ENCODE measurements at regions not wholly inside any gene's neighbourhood (a gene's known extent, or its start where the extent isn't known, plus 50 kb on each side); places are given as distances from the start of the nearest gene placed in this dataset.

- TF ChIP-seq CTCF (IDR thresholded peaks at IDR 0.05; ENCODE audit: low read depth, low read length) (no peak), EZH2phosphoT487 (IDR thresholded peaks at IDR 0.05; ENCODE audit: low read depth) (no peak)
Measured at GRCh38 chr13:33394294-33394932, 108.9 kb upstream of the STARD13 start.
